HepG2 (cell line): ENCODE measurements at regions not wholly inside any gene's neighbourhood (a gene's known extent, or its start where the extent isn't known, plus 50 kb on each side); places are given as distances from the start of the nearest gene placed in this dataset.

Source experiments
- CEBPG ChIP-seq: IDR thresholded peaks from 2 replicates; pipeline ENCODE4 v1.6.1; 2016
- FIP1L1 ChIP-seq: fragments of 200-400 bp; formaldehyde crosslinking; IDR thresholded peaks from 2 replicates; pipeline ENCODE4 v1.6.1; 2018; ENCODE audit warnings: low read depth, mild to moderate bottlenecking, low read length, moderate library complexity, borderline replicate concordance; ENCODE audit not compliant: insufficient read depth
- FOXA3 ChIP-seq: IDR thresholded peaks from 2 replicates; pipeline ENCODE4 v1.6.1; 2016; ENCODE audit warnings: missing genetic modification reagents, missing compliant biosample characterization
- NFRKB ChIP-seq: fragments of 450-650 bp; IDR thresholded peaks from 2 replicates; pipeline ENCODE4 v1.6.1; 2017
- XBP1 ChIP-seq: sonication (generic); formaldehyde crosslinking; IDR thresholded peaks from 2 replicates; pipeline ENCODE4 v1.5.0; 2020; ENCODE audit warnings: missing genetic modification reagents
- ZNF121 ChIP-seq: sonication (generic); formaldehyde crosslinking; IDR thresholded peaks from 2 replicates; pipeline ENCODE4 v1.5.0; 2020; ENCODE audit warnings: mild to moderate bottlenecking, missing genetic modification reagents
- ZSCAN20 ChIP-seq: sonication (generic); formaldehyde crosslinking; IDR thresholded peaks from 2 replicates; pipeline ENCODE4 v1.4.0; 2020; ENCODE audit warnings: missing genetic modification reagents, mild to moderate bottlenecking, borderline replicate concordance
- TF ChIP-seq, protein P1 (sequence below): sonication (generic); formaldehyde crosslinking; IDR thresholded peaks from 2 replicates; pipeline ENCODE4 v1.9.0; 2021; ENCODE audit warnings: missing genetic modification reagents, borderline replicate concordance
- TF ChIP-seq, protein P2 (sequence below): sonication (generic); formaldehyde crosslinking; IDR thresholded peaks from 2 replicates; pipeline ENCODE4 v1.9.0; 2021; ENCODE audit warnings: missing genetic modification reagents, borderline replicate concordance
- TF ChIP-seq, protein P3 (sequence below), 2 experiments: fragments of 450-650 bp in 1 of 2; sonication (generic) in 1 of 2; formaldehyde crosslinking in 1 of 2; IDR thresholded peaks; 2 replicates each; pipeline versions ENCODE4 v1.6.1 to v1.8.0; 2016 to 2022; ENCODE audit warnings: antibody characterized with exemption in 1 of 2, mild to moderate bottlenecking in 1 of 2, missing genetic modification reagents in 1 of 2
- TF ChIP-seq, protein P4 (sequence below): sonication (generic); formaldehyde crosslinking; IDR thresholded peaks from 2 replicates; pipeline ENCODE4 v1.4.0; 2020; ENCODE audit warnings: mild to moderate bottlenecking, missing genetic modification reagents

DNA sequence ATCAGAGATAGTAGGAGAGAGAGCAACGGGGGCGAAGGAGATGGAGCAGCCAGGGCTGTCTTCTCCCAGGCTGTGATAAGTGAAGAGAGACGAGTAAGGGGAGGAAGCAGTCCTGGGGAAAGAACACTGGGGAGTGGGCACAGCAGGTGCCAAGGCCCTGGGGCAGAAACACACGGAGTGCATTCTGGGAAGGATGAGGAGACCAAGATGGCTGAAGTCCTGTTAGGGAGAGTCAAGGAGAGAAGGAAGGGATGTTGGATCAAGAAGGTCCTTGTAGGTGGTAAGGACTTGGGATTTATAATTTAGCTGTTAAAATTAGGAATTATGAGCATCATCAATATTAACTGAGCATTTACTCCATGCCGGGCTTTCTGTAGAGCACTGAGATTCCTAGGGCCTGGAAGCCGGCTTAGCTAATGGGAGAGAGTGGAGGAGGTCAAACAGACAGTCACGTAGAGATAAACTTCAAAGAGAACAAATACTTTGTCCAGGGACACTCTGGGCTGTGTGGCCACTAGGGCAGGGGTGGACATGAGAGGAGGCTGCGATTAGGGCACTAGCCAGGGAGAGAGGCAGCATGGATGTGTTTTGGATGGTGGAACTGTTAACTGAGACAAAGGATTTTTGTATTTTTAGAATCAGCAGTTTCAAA, 134.2 kb upstream of the PEG3 start (continued):
- TF ChIP-seq ZSCAN20 (CRISPR knock-in tag) (no peak), NFRKB (no peak), CEBPG (CRISPR knock-in tag) (peak; percentile 35; the same call in 1 of the 2 replicates), FOXA3 (peak; percentile 83), ZNF121 (CRISPR knock-in tag) (no peak), XBP1 (CRISPR knock-in tag) (no peak), FIP1L1 (no peak)
- TF ChIP-seq, protein P1, sequence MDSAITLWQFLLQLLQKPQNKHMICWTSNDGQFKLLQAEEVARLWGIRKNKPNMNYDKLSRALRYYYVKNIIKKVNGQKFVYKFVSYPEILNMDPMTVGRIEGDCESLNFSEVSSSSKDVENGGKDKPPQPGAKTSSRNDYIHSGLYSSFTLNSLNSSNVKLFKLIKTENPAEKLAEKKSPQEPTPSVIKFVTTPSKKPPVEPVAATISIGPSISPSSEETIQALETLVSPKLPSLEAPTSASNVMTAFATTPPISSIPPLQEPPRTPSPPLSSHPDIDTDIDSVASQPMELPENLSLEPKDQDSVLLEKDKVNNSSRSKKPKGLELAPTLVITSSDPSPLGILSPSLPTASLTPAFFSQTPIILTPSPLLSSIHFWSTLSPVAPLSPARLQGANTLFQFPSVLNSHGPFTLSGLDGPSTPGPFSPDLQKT, result no peak
- TF ChIP-seq, protein P2, sequence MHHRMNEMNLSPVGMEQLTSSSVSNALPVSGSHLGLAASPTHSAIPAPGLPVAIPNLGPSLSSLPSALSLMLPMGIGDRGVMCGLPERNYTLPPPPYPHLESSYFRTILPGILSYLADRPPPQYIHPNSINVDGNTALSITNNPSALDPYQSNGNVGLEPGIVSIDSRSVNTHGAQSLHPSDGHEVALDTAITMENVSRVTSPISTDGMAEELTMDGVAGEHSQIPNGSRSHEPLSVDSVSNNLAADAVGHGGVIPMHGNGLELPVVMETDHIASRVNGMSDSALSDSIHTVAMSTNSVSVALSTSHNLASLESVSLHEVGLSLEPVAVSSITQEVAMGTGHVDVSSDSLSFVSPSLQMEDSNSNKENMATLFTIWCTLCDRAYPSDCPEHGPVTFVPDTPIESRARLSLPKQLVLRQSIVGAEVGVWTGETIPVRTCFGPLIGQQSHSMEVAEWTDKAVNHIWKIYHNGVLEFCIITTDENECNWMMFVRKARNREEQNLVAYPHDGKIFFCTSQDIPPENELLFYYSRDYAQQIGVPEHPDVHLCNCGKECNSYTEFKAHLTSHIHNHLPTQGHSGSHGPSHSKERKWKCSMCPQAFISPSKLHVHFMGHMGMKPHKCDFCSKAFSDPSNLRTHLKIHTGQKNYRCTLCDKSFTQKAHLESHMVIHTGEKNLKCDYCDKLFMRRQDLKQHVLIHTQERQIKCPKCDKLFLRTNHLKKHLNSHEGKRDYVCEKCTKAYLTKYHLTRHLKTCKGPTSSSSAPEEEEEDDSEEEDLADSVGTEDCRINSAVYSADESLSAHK (CRISPR knock-in tag), result no peak
- TF ChIP-seq, protein P3, sequence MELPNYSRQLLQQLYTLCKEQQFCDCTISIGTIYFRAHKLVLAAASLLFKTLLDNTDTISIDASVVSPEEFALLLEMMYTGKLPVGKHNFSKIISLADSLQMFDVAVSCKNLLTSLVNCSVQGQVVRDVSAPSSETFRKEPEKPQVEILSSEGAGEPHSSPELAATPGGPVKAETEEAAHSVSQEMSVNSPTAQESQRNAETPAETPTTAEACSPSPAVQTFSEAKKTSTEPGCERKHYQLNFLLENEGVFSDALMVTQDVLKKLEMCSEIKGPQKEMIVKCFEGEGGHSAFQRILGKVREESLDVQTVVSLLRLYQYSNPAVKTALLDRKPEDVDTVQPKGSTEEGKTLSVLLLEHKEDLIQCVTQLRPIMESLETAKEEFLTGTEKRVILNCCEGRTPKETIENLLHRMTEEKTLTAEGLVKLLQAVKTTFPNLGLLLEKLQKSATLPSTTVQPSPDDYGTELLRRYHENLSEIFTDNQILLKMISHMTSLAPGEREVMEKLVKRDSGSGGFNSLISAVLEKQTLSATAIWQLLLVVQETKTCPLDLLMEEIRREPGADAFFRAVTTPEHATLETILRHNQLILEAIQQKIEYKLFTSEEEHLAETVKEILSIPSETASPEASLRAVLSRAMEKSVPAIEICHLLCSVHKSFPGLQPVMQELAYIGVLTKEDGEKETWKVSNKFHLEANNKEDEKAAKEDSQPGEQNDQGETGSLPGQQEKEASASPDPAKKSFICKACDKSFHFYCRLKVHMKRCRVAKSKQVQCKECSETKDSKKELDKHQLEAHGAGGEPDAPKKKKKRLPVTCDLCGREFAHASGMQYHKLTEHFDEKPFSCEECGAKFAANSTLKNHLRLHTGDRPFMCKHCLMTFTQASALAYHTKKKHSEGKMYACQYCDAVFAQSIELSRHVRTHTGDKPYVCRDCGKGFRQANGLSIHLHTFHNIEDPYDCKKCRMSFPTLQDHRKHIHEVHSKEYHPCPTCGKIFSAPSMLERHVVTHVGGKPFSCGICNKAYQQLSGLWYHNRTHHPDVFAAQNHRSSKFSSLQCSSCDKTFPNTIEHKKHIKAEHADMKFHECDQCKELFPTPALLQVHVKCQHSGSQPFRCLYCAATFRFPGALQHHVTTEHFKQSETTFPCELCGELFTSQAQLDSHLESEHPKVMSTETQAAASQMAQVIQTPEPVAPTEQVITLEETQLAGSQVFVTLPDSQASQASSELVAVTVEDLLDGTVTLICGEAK (IDR thresholded peaks at IDR 0.05), result no peak
- TF ChIP-seq, protein P3 (CRISPR knock-in tag; IDR thresholded peaks at IDR 0.05), result peak; percentile 32; the same call in 1 of the 2 replicates
- TF ChIP-seq, protein P4, sequence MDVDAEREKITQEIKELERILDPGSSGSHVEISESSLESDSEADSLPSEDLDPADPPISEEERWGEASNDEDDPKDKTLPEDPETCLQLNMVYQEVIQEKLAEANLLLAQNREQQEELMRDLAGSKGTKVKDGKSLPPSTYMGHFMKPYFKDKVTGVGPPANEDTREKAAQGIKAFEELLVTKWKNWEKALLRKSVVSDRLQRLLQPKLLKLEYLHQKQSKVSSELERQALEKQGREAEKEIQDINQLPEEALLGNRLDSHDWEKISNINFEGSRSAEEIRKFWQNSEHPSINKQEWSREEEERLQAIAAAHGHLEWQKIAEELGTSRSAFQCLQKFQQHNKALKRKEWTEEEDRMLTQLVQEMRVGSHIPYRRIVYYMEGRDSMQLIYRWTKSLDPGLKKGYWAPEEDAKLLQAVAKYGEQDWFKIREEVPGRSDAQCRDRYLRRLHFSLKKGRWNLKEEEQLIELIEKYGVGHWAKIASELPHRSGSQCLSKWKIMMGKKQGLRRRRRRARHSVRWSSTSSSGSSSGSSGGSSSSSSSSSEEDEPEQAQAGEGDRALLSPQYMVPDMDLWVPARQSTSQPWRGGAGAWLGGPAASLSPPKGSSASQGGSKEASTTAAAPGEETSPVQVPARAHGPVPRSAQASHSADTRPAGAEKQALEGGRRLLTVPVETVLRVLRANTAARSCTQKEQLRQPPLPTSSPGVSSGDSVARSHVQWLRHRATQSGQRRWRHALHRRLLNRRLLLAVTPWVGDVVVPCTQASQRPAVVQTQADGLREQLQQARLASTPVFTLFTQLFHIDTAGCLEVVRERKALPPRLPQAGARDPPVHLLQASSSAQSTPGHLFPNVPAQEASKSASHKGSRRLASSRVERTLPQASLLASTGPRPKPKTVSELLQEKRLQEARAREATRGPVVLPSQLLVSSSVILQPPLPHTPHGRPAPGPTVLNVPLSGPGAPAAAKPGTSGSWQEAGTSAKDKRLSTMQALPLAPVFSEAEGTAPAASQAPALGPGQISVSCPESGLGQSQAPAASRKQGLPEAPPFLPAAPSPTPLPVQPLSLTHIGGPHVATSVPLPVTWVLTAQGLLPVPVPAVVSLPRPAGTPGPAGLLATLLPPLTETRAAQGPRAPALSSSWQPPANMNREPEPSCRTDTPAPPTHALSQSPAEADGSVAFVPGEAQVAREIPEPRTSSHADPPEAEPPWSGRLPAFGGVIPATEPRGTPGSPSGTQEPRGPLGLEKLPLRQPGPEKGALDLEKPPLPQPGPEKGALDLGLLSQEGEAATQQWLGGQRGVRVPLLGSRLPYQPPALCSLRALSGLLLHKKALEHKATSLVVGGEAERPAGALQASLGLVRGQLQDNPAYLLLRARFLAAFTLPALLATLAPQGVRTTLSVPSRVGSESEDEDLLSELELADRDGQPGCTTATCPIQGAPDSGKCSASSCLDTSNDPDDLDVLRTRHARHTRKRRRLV (CRISPR knock-in tag), result no peak
